Karpas-422 (cell line): ENCODE measurements at regions not wholly inside any gene's neighbourhood (a gene's known extent, or its start where the extent isn't known, plus 50 kb on each side); places are given as distances from the start of the nearest gene placed in this dataset.

Source experiments
- DNase-seq: peaks from one replicate; pipeline ENCODE4 v3.0.0-alpha.2; 2015
- H2AFZ ChIP-seq: fragments of 200-600 bp; sonication (generic); 2 replicates; pipeline ENCODE4 v1.6.1; 2014; ENCODE audit warnings: antibody characterized with exemption, low read length, mixed read lengths
- H3K27ac ChIP-seq: fragments of 200-600 bp; sonication (generic); 2 replicates; pipeline ENCODE4 v1.5.1; 2014; ENCODE audit warnings: mild to moderate bottlenecking, low read length, moderate library complexity
- H3K27me3 ChIP-seq: fragments of 200-600 bp; sonication (generic); 2 replicates; pipeline ENCODE4 v1.6.1; 2014; ENCODE audit warnings: low read length, mixed read lengths
- H3K36me3 ChIP-seq: fragments of 200-600 bp; sonication (generic); 2 replicates; pipeline ENCODE4 v1.6.1; 2014; ENCODE audit warnings: low read length, mixed read lengths; ENCODE audit not compliant: insufficient read depth
- H3K4me1 ChIP-seq: fragments of 200-600 bp; sonication (generic); 2 replicates; pipeline ENCODE4 v1.6.1; 2014; ENCODE audit warnings: mild to moderate bottlenecking, low read length, mixed read lengths
- H3K4me2 ChIP-seq: fragments of 200-600 bp; sonication (generic); 2 replicates; pipeline ENCODE4 v1.6.1; 2014; ENCODE audit warnings: low read length, low read depth, mild to moderate bottlenecking; ENCODE audit not compliant: poor library complexity, severe bottlenecking
- H3K4me3 ChIP-seq: fragments of 200-600 bp; sonication (generic); 2 replicates; pipeline ENCODE4 v1.5.1; 2014; ENCODE audit warnings: mild to moderate bottlenecking, antibody characterized with exemption, low read length, mixed read lengths
- H3K79me2 ChIP-seq: fragments of 200-600 bp; sonication (generic); 2 replicates; pipeline ENCODE4 v1.6.1; 2014; ENCODE audit warnings: mild to moderate bottlenecking, low read length, mixed read lengths
- H3K9ac ChIP-seq: fragments of 200-600 bp; sonication (generic); 2 replicates; pipeline ENCODE4 v1.6.0; 2014; ENCODE audit warnings: low read length
- H3K9me2 ChIP-seq: fragments of 200-600 bp; sonication (generic), shearing (Covaris generic); replicated peaks from 2 replicates; pipeline ENCODE4 v1.6.0; 2014; ENCODE audit warnings: mild to moderate bottlenecking, low read length, moderate library complexity; ENCODE audit not compliant: insufficient read depth
- H3K9me3 ChIP-seq: fragments of 300-700, 200-600 bp; sonication (generic); 2 replicates; pipeline ENCODE4 v1.6.1; 2014; ENCODE audit warnings: low read length, mixed read lengths
- H4K20me1 ChIP-seq: fragments of 200-600 bp; sonication (generic); 2 replicates; pipeline ENCODE4 v1.6.1; 2014; ENCODE audit warnings: mild to moderate bottlenecking, antibody characterized with exemption, low read length, low read depth; ENCODE audit not compliant: insufficient read depth

DNA sequence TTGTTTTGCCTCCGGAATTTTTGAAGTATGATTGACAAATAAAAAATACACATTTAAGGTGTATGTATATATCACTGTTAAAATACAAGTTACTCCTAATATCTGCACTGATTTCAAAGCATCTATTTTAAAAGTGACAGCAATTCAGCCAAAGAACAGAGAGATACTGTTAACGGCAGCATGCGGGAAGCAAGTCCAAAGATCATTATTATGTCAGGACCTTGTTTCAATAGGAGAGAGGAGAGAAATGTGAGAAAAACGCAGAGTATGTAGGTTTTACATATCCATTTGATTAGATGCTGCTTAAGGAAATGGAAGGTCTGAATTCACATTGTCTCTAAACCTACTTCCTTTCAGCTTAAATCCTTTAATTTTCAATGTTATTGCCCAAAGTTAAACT is 545.5 kb upstream of the SLC8A1 start:
- H3K79me2 ChIP-seq, result no peaks in the 10 kb centered on the region
- H3K4me3 ChIP-seq, result no peak overlapping the region
- no peak for DNase-seq
- no peak overlapping the region for H2AFZ ChIP-seq
- H3K36me3 ChIP-seq, result no peaks in the 10 kb centered on the region
- H3K4me1 ChIP-seq, result no peaks in the 10 kb centered on the region
- no peaks in the 10 kb centered on the region for H3K27me3 ChIP-seq
- no peaks in the 10 kb centered on the region for H4K20me1 ChIP-seq
- H3K4me2 ChIP-seq, result no peak overlapping the region
- no peaks in the 10 kb centered on the region for H3K9me3 ChIP-seq
- no peak overlapping the region for H3K27ac ChIP-seq
- no peaks in the 10 kb centered on the region for H3K9me2 ChIP-seq
- no peak overlapping the region for H3K9ac ChIP-seq

DNA sequence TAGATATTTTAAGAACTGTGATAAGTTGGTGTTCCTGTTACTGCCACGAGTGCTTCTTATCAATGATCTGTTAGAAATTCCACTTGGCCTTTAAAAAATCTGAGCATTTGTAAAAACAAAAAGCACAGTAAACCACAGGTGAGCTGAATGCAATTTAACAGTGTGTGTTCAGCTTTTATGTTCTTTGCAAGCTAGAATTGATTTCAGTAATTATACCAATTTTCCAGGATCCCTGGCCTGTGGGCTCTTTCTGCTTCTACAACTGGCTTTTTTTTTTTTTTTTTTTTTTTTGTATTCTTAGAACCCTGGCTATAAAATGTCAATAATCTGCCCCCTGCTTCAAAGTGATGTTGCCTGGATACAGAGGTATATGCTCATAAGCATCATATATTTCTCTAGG is 548.5 kb upstream of the SLC8A1 start:
- Histone ChIP-seq H3K27me3 (no peaks in the 10 kb centered on the region), H3K9me3 (no peaks in the 10 kb centered on the region), H3K4me1 (no peaks in the 10 kb centered on the region), H3K27ac (no peak overlapping the region), H3K36me3 (no peaks in the 10 kb centered on the region), H3K4me3 (no peak overlapping the region), H3K9me2 (no peaks in the 10 kb centered on the region), H2AFZ (no peak overlapping the region), H4K20me1 (no peaks in the 10 kb centered on the region), H3K4me2 (no peak overlapping the region), H3K9ac (no peak overlapping the region), H3K79me2 (no peaks in the 10 kb centered on the region)
- no peak for DNase-seq

DNA sequence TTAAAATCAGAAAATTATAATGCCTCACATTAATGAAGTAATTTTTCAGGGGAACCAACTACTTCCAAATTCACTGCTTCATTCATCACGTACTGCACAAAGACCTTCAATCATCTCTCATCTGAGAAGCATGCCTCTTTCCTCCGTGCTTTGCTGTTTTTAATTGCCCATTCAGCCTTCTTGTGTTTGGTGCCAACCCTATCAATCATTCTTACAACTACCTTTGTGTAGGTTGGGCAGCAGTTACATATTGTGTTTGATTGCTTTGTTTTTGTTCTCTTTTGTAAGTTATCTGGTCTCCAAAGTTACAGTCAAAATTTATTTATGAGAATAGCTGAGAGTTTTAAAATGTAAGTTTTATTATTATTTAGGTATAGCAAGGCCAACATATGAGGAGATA is 549.0 kb upstream of the SLC8A1 start:
- H3K4me2 ChIP-seq, result no peak overlapping the region
- no peak for DNase-seq
- H4K20me1 ChIP-seq, result no peaks in the 10 kb centered on the region
- H3K4me1 ChIP-seq, result no peaks in the 10 kb centered on the region
- no peak overlapping the region for H3K9ac ChIP-seq
- H3K79me2 ChIP-seq, result no peaks in the 10 kb centered on the region
- H3K36me3 ChIP-seq, result no peaks in the 10 kb centered on the region
- no peak overlapping the region for H2AFZ ChIP-seq
- no peak overlapping the region for H3K4me3 ChIP-seq
- H3K9me2 ChIP-seq, result no peaks in the 10 kb centered on the region
- no peaks in the 10 kb centered on the region for H3K27me3 ChIP-seq
- H3K9me3 ChIP-seq, result no peaks in the 10 kb centered on the region
- H3K27ac ChIP-seq, result no peak overlapping the region

DNA sequence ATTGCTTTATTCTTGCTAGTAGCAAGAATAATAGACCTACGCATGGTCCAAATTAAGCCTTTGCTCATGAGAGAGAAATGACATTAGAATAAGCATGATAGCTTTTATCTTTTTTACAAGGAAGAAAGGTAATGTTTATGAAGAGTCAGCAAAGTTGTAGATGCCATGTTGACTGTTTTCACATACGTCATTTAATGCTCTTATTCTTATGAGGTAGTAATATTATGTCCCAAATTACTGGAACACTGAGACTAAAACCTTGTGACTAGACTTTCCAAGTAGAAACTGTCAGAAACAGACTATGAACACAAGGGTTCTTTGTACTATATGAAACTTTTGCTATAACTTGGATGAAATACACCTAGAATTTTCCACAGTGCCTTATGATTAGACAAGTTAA is 552.8 kb upstream of the SLC8A1 start:
- no peaks in the 10 kb centered on the region for H3K79me2 ChIP-seq
- no peak overlapping the region for H3K4me2 ChIP-seq
- no peak overlapping the region for H3K9ac ChIP-seq
- no peak overlapping the region for H3K27ac ChIP-seq
- H3K4me3 ChIP-seq, result no peak overlapping the region
- no peaks in the 10 kb centered on the region for H3K9me3 ChIP-seq
- no peak overlapping the region for H2AFZ ChIP-seq
- no peaks in the 10 kb centered on the region for H4K20me1 ChIP-seq
- H3K4me1 ChIP-seq, result no peaks in the 10 kb centered on the region
- H3K27me3 ChIP-seq, result no peaks in the 10 kb centered on the region
- DNase-seq, result no peak
- no peaks in the 10 kb centered on the region for H3K9me2 ChIP-seq
- H3K36me3 ChIP-seq, result no peaks in the 10 kb centered on the region

DNA sequence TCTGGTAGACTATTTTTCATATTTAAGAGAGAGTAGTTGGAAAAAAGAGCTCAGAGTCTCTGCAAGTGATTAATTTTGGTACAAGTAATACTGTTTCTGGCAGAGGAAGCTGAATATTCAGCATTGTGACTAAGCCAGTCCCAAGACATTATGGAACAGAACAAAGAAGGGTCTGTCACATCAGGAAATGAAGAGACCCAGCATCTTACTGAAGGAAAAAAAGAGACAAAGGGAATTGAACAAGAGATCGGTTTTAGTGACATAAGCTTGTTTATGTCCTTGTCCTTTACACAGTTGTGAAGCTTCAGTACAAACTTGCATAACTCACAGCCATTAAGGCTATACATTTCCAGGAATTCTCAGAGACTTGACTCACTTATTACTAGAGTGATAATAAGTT is 568.5 kb upstream of the SLC8A1 start:
- DNase-seq, result no peak
- no peak overlapping the region for H2AFZ ChIP-seq
- H3K4me3 ChIP-seq, result no peak overlapping the region
- H3K27ac ChIP-seq, result no peak overlapping the region
- H3K9me2 ChIP-seq, result no peaks in the 10 kb centered on the region
- no peaks in the 10 kb centered on the region for H3K27me3 ChIP-seq
- no peak overlapping the region for H3K4me2 ChIP-seq
- no peaks in the 10 kb centered on the region for H3K9me3 ChIP-seq
- no peak overlapping the region for H3K9ac ChIP-seq
- no peaks in the 10 kb centered on the region for H4K20me1 ChIP-seq
- H3K36me3 ChIP-seq, result no peaks in the 10 kb centered on the region
- no peaks in the 10 kb centered on the region for H3K4me1 ChIP-seq
- H3K79me2 ChIP-seq, result no peaks in the 10 kb centered on the region

DNA sequence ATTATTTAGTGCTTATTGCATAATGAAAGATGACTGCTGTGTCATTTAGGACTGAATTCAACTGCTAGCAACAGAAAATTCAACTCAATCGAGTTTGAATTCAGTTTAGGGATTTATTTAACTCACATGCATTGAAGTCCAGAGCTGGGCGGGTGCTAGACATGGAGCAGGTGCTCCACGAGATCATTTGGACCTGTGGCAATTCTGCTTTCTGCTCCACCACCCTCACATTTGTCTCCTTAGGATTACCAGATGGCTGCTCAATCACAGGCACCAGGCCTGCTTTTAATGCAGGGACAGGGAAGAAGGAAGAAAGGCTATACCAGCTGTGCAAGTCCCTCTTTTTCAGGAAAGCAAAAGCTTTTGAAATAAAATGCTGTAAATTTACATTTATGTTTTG is 572.9 kb upstream of the SLC8A1 start:
- no peaks in the 10 kb centered on the region for H3K4me1 ChIP-seq
- H3K4me3 ChIP-seq, result no peak overlapping the region
- no peaks in the 10 kb centered on the region for H3K36me3 ChIP-seq
- no peaks in the 10 kb centered on the region for H3K9me3 ChIP-seq
- no peaks in the 10 kb centered on the region for H3K79me2 ChIP-seq
- H3K27ac ChIP-seq, result no peak overlapping the region
- H4K20me1 ChIP-seq, result no peaks in the 10 kb centered on the region
- no peak overlapping the region for H3K4me2 ChIP-seq
- H3K9me2 ChIP-seq, result no peaks in the 10 kb centered on the region
- no peak for DNase-seq
- H2AFZ ChIP-seq, result no peak overlapping the region
- H3K9ac ChIP-seq, result no peak overlapping the region
- H3K27me3 ChIP-seq, result no peaks in the 10 kb centered on the region

DNA sequence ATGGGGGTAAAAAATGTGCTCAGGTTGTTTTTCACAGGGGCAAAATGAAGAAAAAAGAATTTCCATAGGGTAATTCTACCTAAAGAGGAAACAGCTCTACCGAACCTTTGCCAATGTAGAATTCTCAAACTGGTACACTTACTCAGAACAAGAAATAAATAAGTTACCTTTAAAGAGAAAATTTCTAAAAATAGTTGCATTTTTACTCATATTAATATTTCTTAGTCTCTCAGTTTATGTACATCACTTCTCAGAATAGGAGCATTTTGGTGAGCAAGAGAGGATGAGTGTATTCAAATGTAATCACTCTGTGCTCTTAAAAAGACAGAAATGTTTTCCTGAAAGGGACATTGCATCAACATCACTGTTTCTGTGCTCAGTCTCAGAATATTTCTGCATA is 574.7 kb upstream of the SLC8A1 start:
- H2AFZ ChIP-seq, result no peak overlapping the region
- H3K27ac ChIP-seq, result no peak overlapping the region
- no peak overlapping the region for H3K4me2 ChIP-seq
- H3K9me3 ChIP-seq, result no peaks in the 10 kb centered on the region
- H3K27me3 ChIP-seq, result no peaks in the 10 kb centered on the region
- no peaks in the 10 kb centered on the region for H3K4me1 ChIP-seq
- H3K36me3 ChIP-seq, result no peaks in the 10 kb centered on the region
- no peak overlapping the region for H3K4me3 ChIP-seq
- no peak overlapping the region for H3K9ac ChIP-seq
- no peaks in the 10 kb centered on the region for H3K79me2 ChIP-seq
- H4K20me1 ChIP-seq, result no peaks in the 10 kb centered on the region
- no peak for DNase-seq
- no peaks in the 10 kb centered on the region for H3K9me2 ChIP-seq

DNA sequence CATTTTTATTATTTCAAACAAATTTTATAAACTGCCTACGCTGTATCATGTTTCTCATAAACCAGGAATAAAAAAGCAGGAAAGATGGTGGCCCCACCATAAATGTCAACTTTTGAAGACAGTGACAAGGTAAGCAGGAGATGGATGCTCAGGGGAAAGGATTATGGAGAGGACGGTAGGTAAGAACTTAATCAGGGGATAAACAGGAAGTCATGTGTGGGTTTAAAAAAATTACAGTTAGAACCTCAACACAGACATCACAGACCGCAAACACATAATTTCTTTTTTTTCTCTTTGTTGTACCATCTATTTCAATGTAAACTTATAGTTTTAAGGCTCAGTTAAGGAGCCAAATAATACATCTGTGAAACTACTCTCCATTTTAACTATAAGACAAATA is 575.2 kb upstream of the SLC8A1 start:
- Histone ChIP-seq H3K9ac (no peak overlapping the region), H3K4me3 (no peak overlapping the region), H3K4me2 (no peak overlapping the region), H3K4me1 (no peaks in the 10 kb centered on the region), H3K27ac (no peak overlapping the region), H3K9me3 (no peaks in the 10 kb centered on the region), H3K27me3 (no peaks in the 10 kb centered on the region), H3K36me3 (no peaks in the 10 kb centered on the region), H2AFZ (no peak overlapping the region), H3K79me2 (no peaks in the 10 kb centered on the region), H4K20me1 (no peaks in the 10 kb centered on the region), H3K9me2 (no peaks in the 10 kb centered on the region)
- no peak for DNase-seq

DNA sequence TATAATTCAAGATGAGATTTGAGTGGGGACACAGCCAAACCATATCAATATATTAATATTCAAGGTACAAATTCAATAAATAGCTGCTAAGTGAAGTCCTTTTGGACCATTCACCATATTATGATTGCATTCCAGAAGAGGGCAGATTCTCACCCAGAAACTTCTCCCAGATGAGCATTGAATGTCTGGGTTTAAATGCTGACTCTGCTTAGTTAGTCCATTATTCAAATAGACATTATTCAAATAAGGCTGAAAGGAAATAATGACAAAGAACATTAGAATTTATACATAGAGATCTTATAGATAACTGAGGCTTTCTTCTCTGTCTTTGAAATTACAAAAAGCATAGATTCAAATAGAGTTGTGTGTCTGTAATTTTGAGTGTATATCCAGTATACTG is 579.4 kb upstream of the SLC8A1 start:
- Histone ChIP-seq H4K20me1 (no peaks in the 10 kb centered on the region), H3K36me3 (no peaks in the 10 kb centered on the region), H2AFZ (no peak overlapping the region), H3K9me3 (no peaks in the 10 kb centered on the region), H3K4me2 (no peak overlapping the region), H3K4me3 (no peak overlapping the region), H3K4me1 (no peaks in the 10 kb centered on the region), H3K79me2 (no peaks in the 10 kb centered on the region), H3K27ac (no peak overlapping the region), H3K9ac (no peak overlapping the region), H3K27me3 (no peaks in the 10 kb centered on the region), H3K9me2 (no peaks in the 10 kb centered on the region)
- no peak for DNase-seq
